HG03039 (cell line): ENCODE measurements at regions not wholly inside any gene's neighbourhood (a gene's known extent, or its start where the extent isn't known, plus 50 kb on each side); places are given as distances from the start of the nearest gene placed in this dataset.
"Not testable (repeated sequence)": the region's sequence is repeated elsewhere in the genome, so short reads cannot be mapped to it uniquely, and the experiment has no call there.

ENCODE experiments used
- ATAC-seq: cut with Tn5 transposase; IDR thresholded peaks from one replicate; pipeline ENCODE4 v1.9.1; 2021; ENCODE audit warnings: mild to moderate bottlenecking, moderate library complexity; ENCODE audit not compliant: unreplicated experiment

- ATAC-seq = no peak
Measured at GRCh38 chr5:53405396-53405795, 75.0 kb upstream of the FST start.

GRCh38 chr5:53406630-53407316, 73.7 kb upstream of the FST start:
- ATAC-seq = no peak

- no peak for ATAC-seq
Measured at GRCh38 chr5:53407373-53407772, 73.1 kb upstream of the FST start.

GRCh38 chr5:53411388-53411787, 69.0 kb upstream of the FST start:
- ATAC-seq = no peak

GRCh38 chr5:53412499-53412898, 67.9 kb upstream of the FST start:
- ATAC-seq = not testable (repeated sequence)

- no peak for ATAC-seq
Measured at GRCh38 chr5:53416144-53416738, 64.2 kb upstream of the FST start.

- ATAC-seq = no peak
Measured at GRCh38 chr5:53418409-53418808, 62.0 kb upstream of the FST start.

- ATAC-seq = no peak
Measured at GRCh38 chr5:53418826-53419658, 61.4 kb upstream of the FST start.

- ATAC-seq = no peak
Measured at GRCh38 chr5:53422539-53422938, 57.9 kb upstream of the FST start.

GRCh38 chr5:53423724-53424123, 56.7 kb upstream of the FST start:
- ATAC-seq = no peak

- ATAC-seq = no peak
Measured at GRCh38 chr5:53424686-53425615, 55.5 kb upstream of the FST start.

- ATAC-seq = no peak
Measured at GRCh38 chr5:53425687-53426511, 54.5 kb upstream of the FST start.

GRCh38 chr5:53426512-53426830, 54.0 kb upstream of the FST start:
- ATAC-seq = no peak

GRCh38 chr5:53426878-53427277, 53.6 kb upstream of the FST start:
- no peak for ATAC-seq

- no peak for ATAC-seq
Measured at GRCh38 chr5:53427965-53428364, 52.5 kb upstream of the FST start.

- ATAC-seq = no peak
Measured at GRCh38 chr5:53429706-53430105, 50.7 kb upstream of the FST start.

- no peak for ATAC-seq
Measured at GRCh38 chr5:53430618-53431252, 49.7 kb upstream of the FST start.
